Ovary (tissue), 3 donors: ENCODE measurements at regions not wholly inside any gene's neighbourhood (a gene's known extent, or its start where the extent isn't known, plus 50 kb on each side); places are given as distances from the start of the nearest gene placed in this dataset.

ENCODE experiments used
- POLR2A ChIP-seq: fragments of 450-650 bp; IDR thresholded peaks from one replicate; pipeline ENCODE4 v1.6.1; 2017; ENCODE audit warnings: antibody characterized with exemption, mild to moderate bottlenecking, moderate library complexity
- TF ChIP-seq, protein P1 (sequence below), 3 donors: fragments of 450-650 bp in 2 of 3; fragments of 200-600 bp in 1 of 3; IDR thresholded peaks; one replicate each; pipeline versions ENCODE4 v1.5.1 to v1.8.0; 2016 to 2022; ENCODE audit warnings: antibody characterized with exemption in 3 of 3, mild to moderate bottlenecking in 1 of 3
- donor health status: DM: no; HTN: no; CAD: no.

DNA sequence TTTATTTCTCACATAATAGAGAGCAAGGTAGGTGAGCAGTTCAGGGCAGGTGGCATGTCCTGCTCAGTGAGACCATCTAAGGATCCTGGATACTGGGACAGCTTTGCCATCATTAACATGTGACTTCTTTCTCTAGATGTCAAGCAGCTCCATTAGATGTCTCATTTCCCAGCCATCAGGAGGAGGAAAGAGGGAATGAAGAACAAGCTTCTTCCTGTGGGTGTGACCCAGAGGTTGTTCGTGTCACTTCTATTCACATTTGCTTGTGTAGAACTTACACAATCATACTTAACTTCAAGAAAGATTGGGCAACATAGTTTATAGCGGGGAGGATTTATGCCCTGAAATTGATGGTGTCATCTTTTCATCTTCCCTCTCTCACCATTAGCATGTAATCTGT lies 169.2 kb upstream of the B3GALT2 start:
- TF ChIP-seq, protein P1, sequence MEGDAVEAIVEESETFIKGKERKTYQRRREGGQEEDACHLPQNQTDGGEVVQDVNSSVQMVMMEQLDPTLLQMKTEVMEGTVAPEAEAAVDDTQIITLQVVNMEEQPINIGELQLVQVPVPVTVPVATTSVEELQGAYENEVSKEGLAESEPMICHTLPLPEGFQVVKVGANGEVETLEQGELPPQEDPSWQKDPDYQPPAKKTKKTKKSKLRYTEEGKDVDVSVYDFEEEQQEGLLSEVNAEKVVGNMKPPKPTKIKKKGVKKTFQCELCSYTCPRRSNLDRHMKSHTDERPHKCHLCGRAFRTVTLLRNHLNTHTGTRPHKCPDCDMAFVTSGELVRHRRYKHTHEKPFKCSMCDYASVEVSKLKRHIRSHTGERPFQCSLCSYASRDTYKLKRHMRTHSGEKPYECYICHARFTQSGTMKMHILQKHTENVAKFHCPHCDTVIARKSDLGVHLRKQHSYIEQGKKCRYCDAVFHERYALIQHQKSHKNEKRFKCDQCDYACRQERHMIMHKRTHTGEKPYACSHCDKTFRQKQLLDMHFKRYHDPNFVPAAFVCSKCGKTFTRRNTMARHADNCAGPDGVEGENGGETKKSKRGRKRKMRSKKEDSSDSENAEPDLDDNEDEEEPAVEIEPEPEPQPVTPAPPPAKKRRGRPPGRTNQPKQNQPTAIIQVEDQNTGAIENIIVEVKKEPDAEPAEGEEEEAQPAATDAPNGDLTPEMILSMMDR (IDR thresholded peaks at IDR 0.05), result no peak
- TF ChIP-seq POLR2A, result no peak
